B cell (primary cell): ENCODE measurements at regions not wholly inside any gene's neighbourhood (a gene's known extent, or its start where the extent isn't known, plus 50 kb on each side); places are given as distances from the start of the nearest gene placed in this dataset.

Source experiments
- CTCF ChIP-seq: fragments of 200-600 bp; IDR thresholded peaks from one replicate; pipeline ENCODE4 v1.8.0; 2022; ENCODE audit warnings: antibody characterized with exemption, mild to moderate bottlenecking
- EZH2 ChIP-seq: IDR thresholded peaks from 2 replicates; pipeline ENCODE4 v1.6.1; 2012; ENCODE audit warnings: borderline replicate concordance, low read depth, mild to moderate bottlenecking, moderate library complexity, low read length; ENCODE audit not compliant: insufficient read depth, poor library complexity, severe bottlenecking

- TF ChIP-seq CTCF (no peak), EZH2 (no peak)
These were observed 231.6 kb upstream of the KRR1 start for GRCh38 chr12:75742961-75743360.
